ENCODE measurements at regions not wholly inside any gene's neighbourhood (a gene's known extent, or its start where the extent isn't known, plus 50 kb on each side); places are given as distances from the start of the nearest gene placed in this dataset.

DNA sequence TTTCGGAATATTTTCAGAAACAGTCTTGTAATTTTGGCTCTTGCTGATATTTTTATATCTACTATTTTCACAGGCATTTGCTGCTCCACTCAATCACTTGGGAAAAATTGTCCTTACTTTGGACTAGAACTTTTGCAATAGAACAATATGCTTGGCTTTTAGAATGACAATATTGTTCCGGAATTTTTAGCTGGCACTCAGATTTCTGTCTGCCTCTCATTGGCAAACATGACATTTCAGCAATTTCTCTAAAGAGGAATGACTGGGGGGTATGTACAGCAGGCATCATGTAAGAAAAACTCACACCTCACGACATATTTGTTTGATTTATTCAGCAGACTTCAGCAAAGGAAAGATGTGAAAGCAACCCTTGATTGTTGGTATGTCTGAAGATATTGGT, 243.6 kb upstream of the GPRIN3 start:
- TF ChIP-seq, protein P1, sequence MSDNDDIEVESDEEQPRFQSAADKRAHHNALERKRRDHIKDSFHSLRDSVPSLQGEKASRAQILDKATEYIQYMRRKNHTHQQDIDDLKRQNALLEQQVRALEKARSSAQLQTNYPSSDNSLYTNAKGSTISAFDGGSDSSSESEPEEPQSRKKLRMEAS (IDR thresholded peaks at IDR 0.05) = no peak
- no peak for TF ChIP-seq TAF1 (IDR thresholded peaks at IDR 0.05; ENCODE audit: low read depth)
